Endothelial cell of umbilical vein (primary cell): ENCODE measurements at regions not wholly inside any gene's neighbourhood (a gene's known extent, or its start where the extent isn't known, plus 50 kb on each side); places are given as distances from the start of the nearest gene placed in this dataset.

Source experiments
- BruUV-seq: library from RNA; stranded (reverse); fragments of 400-500 nt; replicated peaks from 2 replicates; lab custom pipeline; 2021; lab: Mats Ljungman, UMichigan
- CTCF ChIA-PET: fragments of 300-600, 350-600 bp; sonication (Branson Sonifier 250); formaldehyde crosslinking; loops from one replicate; lab custom pipeline; 2021; ENCODE audit warnings: antibody characterized with exemption, inconsistent platforms; lab: Charles Lee
- POLR2A ChIA-PET: fragments of 300-600, 350-600 bp; sonication (Branson Sonifier 250); formaldehyde crosslinking; loops from one replicate; lab custom pipeline; 2021; ENCODE audit warnings: antibody characterized with exemption, inconsistent platforms; lab: Charles Lee
- DNase-seq: peaks from one replicate; pipeline ENCODE4 v3.0.0-alpha.2; 2011; ENCODE audit warnings: low read depth, low spot score
- FAIRE-seq: peaks from 2 replicates; lab custom pipeline; 2011; peaks lifted over from hg19 to GRCh38; lab: Jason Lieb, UNC
- H2AFZ ChIP-seq: 2 replicates; pipeline ENCODE4 v1.6.0; 2012; ENCODE audit warnings: low read depth, low read length, control low read depth, inconsistent platforms
- H3K27ac ChIP-seq: 2 replicates; pipeline ENCODE4 v1.5.1; 2011; ENCODE audit warnings: low read depth, mild to moderate bottlenecking, control low read depth, low read length, moderate library complexity; ENCODE audit not compliant: insufficient read depth
- H3K27me3 ChIP-seq, 2 experiments: 2 replicates each; pipeline versions ENCODE4 v1.6.0 to v1.6.1; 2011; ENCODE audit warnings: low read length in 2 of 2, mixed read lengths in 1 of 2; ENCODE audit not compliant: control insufficient read depth in 2 of 2, insufficient read depth in 2 of 2
- H3K36me3 ChIP-seq, 2 experiments: 2 replicates in 1 of 2; 3 replicates in 1 of 2; pipeline ENCODE4 v1.5.1; 2011; ENCODE audit warnings: low read length in 2 of 2, mild to moderate bottlenecking in 1 of 2, moderate library complexity in 1 of 2; ENCODE audit not compliant: control insufficient read depth in 2 of 2, insufficient read depth in 2 of 2; ENCODE audit errors: extremely low read depth in 1 of 2
- H3K4me1 ChIP-seq: 3 replicates; pipeline ENCODE4 v1.5.1; 2011; ENCODE audit warnings: mild to moderate bottlenecking, low read length; ENCODE audit not compliant: control insufficient read depth, insufficient read depth; ENCODE audit errors: extremely low read depth
- H3K4me2 ChIP-seq: 2 replicates; pipeline ENCODE4 v1.6.1; 2011; ENCODE audit warnings: low read length, control low read depth, mixed read lengths; ENCODE audit not compliant: insufficient read depth
- H3K4me3 ChIP-seq, 3 experiments: fragments of 200-600 bp in 1 of 3; sonication (generic), shearing (Covaris generic) in 1 of 3; replicated peaks in 1 of 3; 2 replicates each; pipeline ENCODE4 v1.5.1; 2011 to 2016; ENCODE audit warnings: control low read depth in 3 of 3, low read length in 3 of 3, mild to moderate bottlenecking in 2 of 3, inconsistent platforms in 1 of 3, low read depth in 1 of 3, moderate library complexity in 1 of 3; ENCODE audit not compliant: insufficient read depth in 1 of 3
- H3K79me2 ChIP-seq: 2 replicates; pipeline ENCODE4 v1.6.0; 2012; ENCODE audit warnings: low read length, inconsistent platforms; ENCODE audit not compliant: control insufficient read depth, insufficient read depth
- H3K9ac ChIP-seq: replicated peaks from 2 replicates; pipeline ENCODE3; 2011; ENCODE audit warnings: low read length, control low read depth; ENCODE audit not compliant: insufficient read depth; ENCODE audit errors: extremely low read depth
- H3K9me1 ChIP-seq: replicated peaks from 3 replicates; pipeline ENCODE4 v1.6.0; 2011; ENCODE audit warnings: mild to moderate bottlenecking, low read length; ENCODE audit not compliant: control insufficient read depth, insufficient read depth; ENCODE audit errors: extremely low read depth
- H3K9me3 ChIP-seq: replicated peaks from 2 replicates; pipeline ENCODE4 v1.5.1; 2012; ENCODE audit warnings: low read length, inconsistent platforms; ENCODE audit not compliant: control insufficient read depth, insufficient read depth
- H4K20me1 ChIP-seq: replicated peaks from 2 replicates; pipeline ENCODE3; 2011; ENCODE audit warnings: mild to moderate bottlenecking, low read length; ENCODE audit not compliant: control insufficient read depth, insufficient read depth; ENCODE audit errors: extremely low read depth
- EZH2 ChIP-seq: IDR thresholded peaks from 2 replicates; pipeline ENCODE4 v1.6.1; 2012; ENCODE audit warnings: borderline replicate concordance, low read depth, mild to moderate bottlenecking, moderate library complexity, low read length, inconsistent platforms; ENCODE audit not compliant: severe bottlenecking
- FOS ChIP-seq: IDR thresholded peaks from 2 replicates; pipeline ENCODE4 v1.6.1; 2011; ENCODE audit warnings: mild to moderate bottlenecking, low read length, moderate library complexity, borderline replicate concordance; ENCODE audit not compliant: insufficient read depth
- MYC ChIP-seq: IDR thresholded peaks from one replicate; pipeline ENCODE4 v1.6.1; 2011; ENCODE audit warnings: mild to moderate bottlenecking, low read depth, low read length
- POLR2A ChIP-seq: IDR thresholded peaks from 2 replicates; pipeline ENCODE4 v1.6.1; 2012; ENCODE audit warnings: low read depth, mild to moderate bottlenecking, control low read depth, low read length
- POLR2AphosphoS5 ChIP-seq: IDR thresholded peaks from 2 replicates; pipeline ENCODE4 v1.6.1; 2012; ENCODE audit warnings: low read depth, mild to moderate bottlenecking, control low read depth, low read length, moderate library complexity; ENCODE audit not compliant: insufficient read depth
- dilution Hi-C: fragments of 300-500 bp; cut with MboI; formaldehyde crosslinking; loops from one replicate; pipeline ENCODE4 v1.15.0; 2019; ENCODE audit warnings: low sequenced_read_pairs; ENCODE audit not compliant: extremely low pct_ligation_motif_present
- intact Hi-C: fragments of 100-400 bp; cut with micrococcal nuclease; formaldehyde crosslinking; loops from one replicate; pipeline ENCODE4 v1.10.0; 2022
- TF ChIP-seq, protein P1 (sequence below): IDR thresholded peaks from 2 replicates; pipeline ENCODE4 v1.6.1; 2011; ENCODE audit not compliant: insufficient read depth, insufficient read length
- TF ChIP-seq, protein P2 (sequence below), 2 donors: IDR thresholded peaks; 1 replicate in 1 of 2; 2 replicates in 1 of 2; pipeline ENCODE4 v1.5.1; 2011; ENCODE audit warnings: low read length in 2 of 2, mild to moderate bottlenecking in 2 of 2, moderate library complexity in 2 of 2, control low read depth in 1 of 2, inconsistent platforms in 1 of 2, low read depth in 1 of 2; ENCODE audit not compliant: insufficient read depth in 1 of 2; ENCODE audit errors: extremely low read depth in 1 of 2

DNA sequence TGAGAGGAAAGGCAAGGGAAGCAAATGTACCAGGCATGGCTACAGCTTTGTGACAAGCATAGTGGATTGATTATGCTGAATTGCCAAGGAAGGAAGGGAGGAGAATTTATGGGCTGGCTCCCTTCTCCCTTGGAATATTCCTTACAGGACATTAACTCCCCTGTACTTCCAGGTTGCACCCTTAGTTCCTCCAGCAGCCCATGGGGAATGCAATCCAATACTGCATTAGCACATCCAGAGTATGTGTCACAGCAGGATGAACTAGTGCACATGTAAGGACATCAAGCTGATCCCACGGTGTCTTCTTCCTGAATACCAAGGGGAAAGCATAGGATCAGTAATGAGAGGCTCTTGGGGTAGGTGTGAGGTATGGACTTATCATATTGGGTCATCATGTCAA, 390.7 kb upstream of the POU3F2 start:
- Histone ChIP-seq H3K27me3 (no peaks in the 10 kb centered on the region), H3K4me3 (no peak overlapping the region), H3K79me2 (no peaks in the 10 kb centered on the region), H3K9me3 (peaks cover 9% of the 10 kb centered on the region), H3K4me1 (no peaks in the 10 kb centered on the region), H3K27ac (no peak overlapping the region), H4K20me1 (no peaks in the 10 kb centered on the region), H3K9me1 (no peaks in the 10 kb centered on the region), H3K9ac (no peak overlapping the region), H2AFZ (no peak overlapping the region), H3K4me2 (no peak overlapping the region), H3K36me3 (no peaks in the 10 kb centered on the region)
- intact Hi-C loops (no loop called here), dilution Hi-C loops (no loop called here)
- TF ChIP-seq EZH2 (no peak), MYC (no peak), POLR2AphosphoS5 (no peak), FOS (no peak), POLR2A (no peak)
- TF ChIP-seq, protein P1, sequence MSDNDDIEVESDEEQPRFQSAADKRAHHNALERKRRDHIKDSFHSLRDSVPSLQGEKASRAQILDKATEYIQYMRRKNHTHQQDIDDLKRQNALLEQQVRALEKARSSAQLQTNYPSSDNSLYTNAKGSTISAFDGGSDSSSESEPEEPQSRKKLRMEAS: no peak
- TF ChIP-seq, protein P2, sequence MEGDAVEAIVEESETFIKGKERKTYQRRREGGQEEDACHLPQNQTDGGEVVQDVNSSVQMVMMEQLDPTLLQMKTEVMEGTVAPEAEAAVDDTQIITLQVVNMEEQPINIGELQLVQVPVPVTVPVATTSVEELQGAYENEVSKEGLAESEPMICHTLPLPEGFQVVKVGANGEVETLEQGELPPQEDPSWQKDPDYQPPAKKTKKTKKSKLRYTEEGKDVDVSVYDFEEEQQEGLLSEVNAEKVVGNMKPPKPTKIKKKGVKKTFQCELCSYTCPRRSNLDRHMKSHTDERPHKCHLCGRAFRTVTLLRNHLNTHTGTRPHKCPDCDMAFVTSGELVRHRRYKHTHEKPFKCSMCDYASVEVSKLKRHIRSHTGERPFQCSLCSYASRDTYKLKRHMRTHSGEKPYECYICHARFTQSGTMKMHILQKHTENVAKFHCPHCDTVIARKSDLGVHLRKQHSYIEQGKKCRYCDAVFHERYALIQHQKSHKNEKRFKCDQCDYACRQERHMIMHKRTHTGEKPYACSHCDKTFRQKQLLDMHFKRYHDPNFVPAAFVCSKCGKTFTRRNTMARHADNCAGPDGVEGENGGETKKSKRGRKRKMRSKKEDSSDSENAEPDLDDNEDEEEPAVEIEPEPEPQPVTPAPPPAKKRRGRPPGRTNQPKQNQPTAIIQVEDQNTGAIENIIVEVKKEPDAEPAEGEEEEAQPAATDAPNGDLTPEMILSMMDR (IDR thresholded peaks at IDR 0.05; ENCODE audit: extremely low read depth in 1 of 2, insufficient read depth in 1 of 2, low read depth in 1 of 2, low read length in 2 of 2): no peak
- ChIA-PET CTCF (no interaction called here), POLR2A (no interaction called here)
- no TSS peak for BruUV-seq
- FAIRE-seq (no peak), DNase-seq (no peak)
